CD4-positive, alpha-beta T cell (primary cell): ENCODE measurements at regions not wholly inside any gene's neighbourhood (a gene's known extent, or its start where the extent isn't known, plus 50 kb on each side); places are given as distances from the start of the nearest gene placed in this dataset.
"Not testable (repeated sequence)": the region's sequence is repeated elsewhere in the genome, so short reads cannot be mapped to it uniquely, and the experiment has no call there.

ENCODE experiments used
- ATAC-seq: fragments of 200-7000 bp; cut with Tn5 transposase; one replicate; pipeline ENCODE4 v1.10.0; 2022; ENCODE audit warnings: mild to moderate bottlenecking; ENCODE audit not compliant: poor library complexity
- CTCF ChIA-PET: fragments of 350-600 bp; sonication (Branson Sonifier 250); formaldehyde crosslinking; loops from one replicate; lab custom pipeline; 2021; ENCODE audit warnings: antibody characterized with exemption, inconsistent platforms; lab: Charles Lee
- POLR2A ChIA-PET: fragments of 350-600 bp; sonication (Branson Sonifier 250); formaldehyde crosslinking; loops from one replicate; lab custom pipeline; 2021; ENCODE audit warnings: antibody characterized with exemption, inconsistent platforms; lab: Charles Lee
- DNase-seq, 14 experiments: peaks; one replicate each; pipeline ENCODE4 v3.0.0-alpha.2; 2013 to 2020; ENCODE audit warnings: mixed read lengths in 2 of 14
- H3K27ac ChIP-seq, 2 donors: one replicate each; pipeline versions ENCODE4 v1.5.1 to v1.7.0; 2013; ENCODE audit warnings: low read length in 2 of 2, low read depth in 1 of 2, mild to moderate bottlenecking in 1 of 2
- H3K27me3 ChIP-seq, 2 experiments: 1 replicate in 1 of 2; 2 replicates in 1 of 2; pipeline versions ENCODE4 v1.6.1 to v1.7.0; 2013; ENCODE audit warnings: low read length in 2 of 2, control low read depth in 1 of 2, mild to moderate bottlenecking in 1 of 2, moderate library complexity in 1 of 2; ENCODE audit not compliant: insufficient read depth in 2 of 2, control insufficient read depth in 1 of 2
- H3K36me3 ChIP-seq: one replicate; pipeline ENCODE4 v1.6.1; 2013; ENCODE audit warnings: low read length, control low read depth; ENCODE audit not compliant: insufficient read depth
- H3K4me1 ChIP-seq: one replicate; pipeline ENCODE4 v1.6.1; 2013; ENCODE audit warnings: low read length, control low read depth; ENCODE audit not compliant: insufficient read depth
- H3K4me3 ChIP-seq: one replicate; pipeline ENCODE4 v1.5.1; 2013; ENCODE audit warnings: mild to moderate bottlenecking, low read length, moderate library complexity
- H3K9me3 ChIP-seq, 2 experiments: 1 replicate in 1 of 2; 2 replicates in 1 of 2; pipeline versions ENCODE4 v1.6.1 to v1.7.0; 2013; ENCODE audit warnings: low read length in 2 of 2, mild to moderate bottlenecking in 2 of 2, control low read depth in 1 of 2, moderate library complexity in 1 of 2; ENCODE audit not compliant: control insufficient read depth in 1 of 2, insufficient read depth in 1 of 2
- H3K27ac Mint-ChIP-seq: one replicate; pipeline ENCODE4 v1.8.0; 2020; ENCODE audit warnings: mixed read lengths
- H3K27me3 Mint-ChIP-seq: one replicate; pipeline ENCODE4 v1.8.0; 2021; ENCODE audit warnings: mixed read lengths
- H3K36me3 Mint-ChIP-seq: one replicate; pipeline ENCODE4 v1.8.0; 2021; ENCODE audit warnings: low read depth, mixed read lengths
- H3K4me1 Mint-ChIP-seq: one replicate; pipeline ENCODE4 v1.8.0; 2021; ENCODE audit warnings: low read depth, mixed read lengths
- H3K4me3 Mint-ChIP-seq: one replicate; pipeline ENCODE4 v1.8.0; 2020; ENCODE audit warnings: mild to moderate bottlenecking, mixed read lengths
- H3K9me3 Mint-ChIP-seq: one replicate; pipeline ENCODE4 v1.8.0; 2020; ENCODE audit warnings: mixed read lengths
- CTCF ChIP-seq: fragments of 200-600 bp; IDR thresholded peaks from one replicate; pipeline ENCODE4 v1.8.0; 2022; ENCODE audit warnings: antibody characterized with exemption, mild to moderate bottlenecking
- intact Hi-C, 2 experiments: fragments of 100-400 bp; cut with DNase I in 1 of 2; cut with micrococcal nuclease in 1 of 2; formaldehyde crosslinking; loops; one replicate each; pipeline versions ENCODE4 v1.15.1 to v1.9.0; 2023 to 2025; cut with DNase I, micrococcal nuclease

GRCh38 chr7:6917258-6917657 lies 91.2 kb upstream of the CCZ1B start:
- Mint-ChIP-seq H3K27ac (no peak overlapping the region), H3K27me3 (peaks cover 6% of the 10 kb centered on the region)
- no peak for TF ChIP-seq CTCF

GRCh38 chr7:6919169-6919568 lies 93.1 kb upstream of the CCZ1B start:
- H3K9me3 ChIP-seq, DNase-seq, H3K4me3 Mint-ChIP-seq, CTCF ChIA-PET, H3K36me3 ChIP-seq, H3K4me1 ChIP-seq, H3K36me3 Mint-ChIP-seq, ATAC-seq, H3K27me3 ChIP-seq, intact Hi-C loops, H3K4me3 ChIP-seq, H3K27ac ChIP-seq, POLR2A ChIA-PET, H3K4me1 Mint-ChIP-seq, H3K27me3 Mint-ChIP-seq, H3K9me3 Mint-ChIP-seq, H3K27ac Mint-ChIP-seq: not testable (repeated sequence)

More at GRCh38 chr7:6917258-6917657, 91.2 kb upstream of the CCZ1B start:
- Histone ChIP-seq H3K9me3 (no peaks in the 10 kb centered on the region), H3K36me3 (no peaks in the 10 kb centered on the region), H3K27ac (no peak overlapping the region), H3K4me3 (no peak overlapping the region), H3K27me3 (peaks cover 0 to 3% of the 10 kb centered on the region in 2 experiments), H3K4me1 (no peaks in the 10 kb centered on the region)
- POLR2A ChIA-PET, result no interaction called here
- Mint-ChIP-seq H3K9me3 (no peaks in the 10 kb centered on the region), H3K4me1 (no peaks in the 10 kb centered on the region), H3K36me3 (no peaks in the 10 kb centered on the region), H3K4me3 (no peak overlapping the region)
- CTCF ChIA-PET, result no interaction called here
- intact Hi-C loops, result no loop called here
- ATAC-seq (no peak), DNase-seq (no peak)

- H3K36me3 ChIP-seq, H3K4me1 ChIP-seq, CTCF ChIA-PET, H3K9me3 Mint-ChIP-seq, H3K4me3 ChIP-seq, H3K27ac ChIP-seq, ATAC-seq, H3K9me3 ChIP-seq, DNase-seq, H3K4me3 Mint-ChIP-seq, H3K27me3 ChIP-seq, POLR2A ChIA-PET, H3K27ac Mint-ChIP-seq, intact Hi-C loops, H3K36me3 Mint-ChIP-seq, H3K27me3 Mint-ChIP-seq, H3K4me1 Mint-ChIP-seq: not testable (repeated sequence)
These were observed 98.4 kb upstream of the CCZ1B start for GRCh38 chr7:6924523-6924922.

GRCh38 chr7:6926193-6927174 lies 100.4 kb upstream of the CCZ1B start:
- H3K4me3 Mint-ChIP-seq, H3K36me3 ChIP-seq, ATAC-seq, intact Hi-C loops, CTCF ChIA-PET, H3K27me3 Mint-ChIP-seq, H3K4me3 ChIP-seq, H3K4me1 Mint-ChIP-seq, H3K9me3 ChIP-seq, H3K36me3 Mint-ChIP-seq, H3K27ac Mint-ChIP-seq, H3K27me3 ChIP-seq, H3K4me1 ChIP-seq, H3K27ac ChIP-seq, H3K9me3 Mint-ChIP-seq, POLR2A ChIA-PET, DNase-seq: not testable (repeated sequence)

- H3K27me3 Mint-ChIP-seq, H3K9me3 Mint-ChIP-seq, H3K27ac Mint-ChIP-seq, H3K4me1 Mint-ChIP-seq, H3K27me3 ChIP-seq, H3K27ac ChIP-seq, H3K36me3 ChIP-seq, H3K4me3 ChIP-seq, H3K9me3 ChIP-seq, DNase-seq, ATAC-seq, intact Hi-C loops, H3K36me3 Mint-ChIP-seq, CTCF ChIA-PET, H3K4me3 Mint-ChIP-seq, H3K4me1 ChIP-seq, POLR2A ChIA-PET: not testable (repeated sequence)
These were observed 101.6 kb upstream of the CCZ1B start for GRCh38 chr7:6927643-6928042.

- H3K36me3 Mint-ChIP-seq, H3K4me1 Mint-ChIP-seq, H3K4me3 ChIP-seq, H3K27me3 Mint-ChIP-seq, intact Hi-C loops, H3K4me3 Mint-ChIP-seq, DNase-seq, POLR2A ChIA-PET, H3K27ac ChIP-seq, H3K9me3 Mint-ChIP-seq, H3K27ac Mint-ChIP-seq, H3K27me3 ChIP-seq, H3K36me3 ChIP-seq, H3K9me3 ChIP-seq, CTCF ChIA-PET, H3K4me1 ChIP-seq, ATAC-seq: not testable (repeated sequence)
These were observed 103.5 kb upstream of the CCZ1B start for GRCh38 chr7:6929588-6929987.
